Thoracic aorta (tissue), 2 donors: ENCODE measurements at regions not wholly inside any gene's neighbourhood (a gene's known extent, or its start where the extent isn't known, plus 50 kb on each side); places are given as distances from the start of the nearest gene placed in this dataset.

ENCODE experiments used
- ATAC-seq: fragments of 150-250 bp; one replicate; pipeline ENCODE4 v1.8.0; 2017; ENCODE audit warnings: low read depth; ENCODE audit not compliant: insufficient number of reproducible peaks, low FRiP score
- DNase-seq: peaks from one replicate; pipeline ENCODE4 v3.0.0-alpha.2; 2020; ENCODE audit warnings: low spot score
- H3K27ac ChIP-seq, 2 donors: fragments of 200-600 bp; sonication (generic); 1 replicate in 1 of 2; 2 replicates in 1 of 2; pipeline ENCODE4 v1.5.1; 2016; ENCODE audit warnings: mild to moderate bottlenecking in 2 of 2, moderate library complexity in 2 of 2
- H3K27me3 ChIP-seq: fragments of 200-600 bp; sonication (generic); replicated peaks from 2 replicates; pipeline ENCODE4 v1.6.0; 2016; ENCODE audit warnings: mild to moderate bottlenecking; ENCODE audit not compliant: insufficient read depth
- H3K36me3 ChIP-seq: fragments of 200-600 bp; sonication (generic); one replicate; pipeline ENCODE4 v1.5.1; 2016
- H3K4me1 ChIP-seq, 2 donors: fragments of 200-600 bp; sonication (generic); 1 replicate in 1 of 2; 2 replicates in 1 of 2; pipeline versions ENCODE4 v1.5.1 to v1.6.0; 2016; ENCODE audit warnings: low read depth in 2 of 2, mild to moderate bottlenecking in 1 of 2; ENCODE audit not compliant: control insufficient read depth in 1 of 2
- H3K4me3 ChIP-seq: fragments of 200-600 bp; sonication (generic); 2 replicates; pipeline ENCODE4 v1.5.1; 2016; ENCODE audit warnings: mild to moderate bottlenecking
- H3K9me3 ChIP-seq: fragments of 200-600 bp; sonication (generic); 2 replicates; pipeline ENCODE4 v1.5.1; 2016
- CTCF ChIP-seq: fragments of 200-600 bp; sonication (generic); IDR thresholded peaks from one replicate; pipeline ENCODE4 v1.5.1; 2019; ENCODE audit warnings: antibody characterized with exemption

DNA sequence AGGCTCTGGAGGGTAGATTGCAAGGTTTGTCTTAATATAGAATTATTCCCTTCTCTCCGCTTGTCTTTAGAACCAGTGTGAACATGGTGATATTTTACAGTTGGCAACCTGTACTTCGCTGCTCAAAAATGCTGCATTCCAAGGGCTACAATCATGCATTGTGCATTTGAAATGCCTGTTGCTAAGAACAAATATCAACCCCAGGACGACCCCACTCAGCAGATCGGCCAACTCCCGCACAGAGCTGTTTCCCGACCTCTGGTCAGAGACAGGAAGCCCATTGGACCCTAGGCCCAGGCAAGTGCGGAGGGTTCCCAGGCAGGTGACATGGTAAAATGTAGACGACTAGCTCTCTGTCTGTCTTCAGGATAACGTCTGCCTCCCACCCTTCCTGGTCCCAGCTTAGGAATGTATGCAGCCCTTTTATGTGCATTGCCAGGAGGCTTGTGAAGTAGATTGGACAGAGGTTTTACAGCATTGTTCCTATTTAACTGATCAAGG, 263.5 kb downstream of the FOXO1 start:
- Histone ChIP-seq H3K27me3 (no peaks in the 10 kb centered on the region), H3K9me3 (no peaks in the 10 kb centered on the region), H3K36me3 (no peaks in the 10 kb centered on the region), H3K4me1 (peaks cover 18 to 24% of the 10 kb centered on the region in 2 donors), H3K27ac (peak overlapping the region; percentile 6 to 58), H3K4me3 (peak overlapping the region; percentile 57)
- TF ChIP-seq CTCF = no peak
- no peak for ATAC-seq
- no peak for DNase-seq

- ATAC-seq (no peak), DNase-seq (no peak)
- peak overlapping the region in 1 of 2 donors; percentile 6 for H3K27ac ChIP-seq
- TF ChIP-seq CTCF = no peak
- no peaks in the 10 kb centered on the region for H3K27me3 ChIP-seq
- peaks cover 18 to 24% of the 10 kb centered on the region in 2 donors for H3K4me1 ChIP-seq
- H3K4me3 ChIP-seq = no peak overlapping the region
- H3K36me3 ChIP-seq = no peaks in the 10 kb centered on the region
- H3K9me3 ChIP-seq = no peaks in the 10 kb centered on the region
Measured at GRCh38 chr13:40403509-40404241, 262.8 kb downstream of the FOXO1 start.

- Histone ChIP-seq H3K4me3 (no peak overlapping the region), H3K9me3 (no peaks in the 10 kb centered on the region), H3K4me1 (peaks cover 18 to 24% of the 10 kb centered on the region in 2 donors), H3K27me3 (no peaks in the 10 kb centered on the region), H3K27ac (no peak overlapping the region), H3K36me3 (no peaks in the 10 kb centered on the region)
- TF ChIP-seq CTCF = no peak
- no peak for DNase-seq
- no peak for ATAC-seq
Measured at GRCh38 chr13:40404407-40404806, 262.0 kb downstream of the FOXO1 start.

DNA sequence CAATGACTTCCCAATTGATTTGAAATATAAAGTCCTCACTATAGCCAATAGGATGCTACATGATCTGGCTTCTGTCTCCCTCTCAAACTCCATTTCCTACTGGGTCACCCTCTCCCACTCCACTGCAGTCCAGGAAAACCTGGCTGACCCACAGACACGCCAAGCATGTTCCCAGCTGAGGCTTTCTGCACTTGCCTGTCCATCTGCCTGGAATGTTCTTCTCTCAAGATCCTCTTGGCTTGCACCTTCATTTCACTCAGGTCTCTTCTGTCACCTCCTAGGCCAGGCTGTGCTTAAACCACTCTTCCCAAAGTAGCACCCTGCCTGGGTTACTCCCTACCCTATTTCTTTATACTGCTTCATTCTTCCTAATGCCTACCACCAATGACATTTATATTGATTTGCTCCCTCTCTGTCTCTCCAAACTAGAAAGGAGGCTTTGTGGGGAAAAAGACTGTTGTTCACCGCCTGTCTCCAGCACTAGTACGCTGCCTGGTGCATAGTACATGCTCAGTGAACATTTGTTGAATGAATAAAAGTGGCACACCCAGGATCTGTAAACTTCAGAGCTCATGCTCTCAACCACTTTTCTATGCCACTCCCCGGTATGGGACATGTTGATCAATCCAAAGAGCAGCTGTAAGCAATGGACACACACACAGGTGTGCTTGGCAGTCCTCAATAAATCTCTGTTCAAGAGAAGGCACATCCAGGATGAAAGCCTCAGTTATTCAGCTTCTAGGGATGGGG, 261.3 kb downstream of the FOXO1 start:
- H3K27ac ChIP-seq = no peak overlapping the region
- H3K27me3 ChIP-seq = no peaks in the 10 kb centered on the region
- H3K4me3 ChIP-seq = no peak overlapping the region
- H3K4me1 ChIP-seq = peaks cover 18 to 24% of the 10 kb centered on the region in 2 donors
- no peaks in the 10 kb centered on the region for H3K9me3 ChIP-seq
- no peak for ATAC-seq
- TF ChIP-seq CTCF = no peak
- DNase-seq = no peak
- H3K36me3 ChIP-seq = no peaks in the 10 kb centered on the region

- Histone ChIP-seq H3K9me3 (no peaks in the 10 kb centered on the region), H3K36me3 (no peaks in the 10 kb centered on the region), H3K4me1 (peaks cover 16 to 20% of the 10 kb centered on the region in 2 donors), H3K4me3 (no peak overlapping the region), H3K27me3 (no peaks in the 10 kb centered on the region), H3K27ac (no peak overlapping the region)
- no peak for TF ChIP-seq CTCF
- ATAC-seq (no peak), DNase-seq (no peak)
Measured at GRCh38 chr13:40406405-40407120, 259.9 kb downstream of the FOXO1 start.
